ENCODE measurements at regions not wholly inside any gene's neighbourhood (a gene's known extent, or its start where the extent isn't known, plus 50 kb on each side); places are given as distances from the start of the nearest gene placed in this dataset.

- no peak for DNase-seq (ENCODE audit: low spot score)
Measured at GRCh38 chr16:86632206-86632605, 53.9 kb downstream of the FOXL1 start.

GRCh38 chr16:86632944-86633343 lies 54.6 kb downstream of the FOXL1 start:
- DNase-seq (ENCODE audit: low spot score): no peak

GRCh38 chr16:86634292-86634691 lies 55.9 kb downstream of the FOXL1 start:
- peak; percentile 47 for DNase-seq (ENCODE audit: low spot score)

GRCh38 chr16:86635176-86635876 lies 57.0 kb downstream of the FOXL1 start:
- DNase-seq (ENCODE audit: low spot score): no peak

- no peak for DNase-seq (ENCODE audit: low spot score)
Measured at GRCh38 chr16:86635926-86636325, 57.6 kb downstream of the FOXL1 start.

GRCh38 chr16:86637744-86638143 lies 59.4 kb downstream of the FOXL1 start:
- no peak for DNase-seq (ENCODE audit: low spot score)

- DNase-seq (ENCODE audit: low spot score): no peak
Measured at GRCh38 chr16:86638642-86639041, 60.3 kb downstream of the FOXL1 start.

- no peak for DNase-seq (ENCODE audit: low spot score)
Measured at GRCh38 chr16:86639354-86639753, 61.0 kb downstream of the FOXL1 start.

- DNase-seq (ENCODE audit: low spot score): no peak
Measured at GRCh38 chr16:86640265-86640843, 62.0 kb downstream of the FOXL1 start.

- DNase-seq (ENCODE audit: low spot score): no peak
Measured at GRCh38 chr16:86642087-86642486, 63.7 kb downstream of the FOXL1 start.

- DNase-seq (ENCODE audit: low spot score): no peak
Measured at GRCh38 chr16:86643671-86644070, 65.3 kb downstream of the FOXL1 start.

- no peak for DNase-seq (ENCODE audit: low spot score)
Measured at GRCh38 chr16:86647561-86647960, 69.2 kb downstream of the FOXL1 start.

GRCh38 chr16:86649875-86650274 lies 71.5 kb downstream of the FOXL1 start:
- DNase-seq (ENCODE audit: low spot score): no peak

GRCh38 chr16:86651013-86651627 lies 72.8 kb downstream of the FOXL1 start:
- no peak for DNase-seq (ENCODE audit: low spot score)

GRCh38 chr16:86651823-86652222 lies 73.5 kb downstream of the FOXL1 start:
- DNase-seq (ENCODE audit: low spot score): no peak

- no peak for DNase-seq (ENCODE audit: low spot score)
Measured at GRCh38 chr16:86653285-86654006, 75.1 kb downstream of the FOXL1 start.

- DNase-seq (ENCODE audit: low spot score): no peak
Measured at GRCh38 chr16:86657972-86658371, 79.6 kb downstream of the FOXL1 start.

- no peak for DNase-seq (ENCODE audit: low spot score)
Measured at GRCh38 chr16:86660623-86661022, 82.3 kb downstream of the FOXL1 start.

GRCh38 chr16:86661706-86662105 lies 83.4 kb downstream of the FOXL1 start:
- no peak for DNase-seq (ENCODE audit: low spot score)

GRCh38 chr16:86662195-86662594 lies 83.8 kb downstream of the FOXL1 start:
- no peak for DNase-seq (ENCODE audit: low spot score)

GRCh38 chr16:86662740-86663139 lies 84.4 kb downstream of the FOXL1 start:
- no peak for DNase-seq (ENCODE audit: low spot score)

- no peak for DNase-seq (ENCODE audit: low spot score)
Measured at GRCh38 chr16:86663685-86664521, 85.6 kb downstream of the FOXL1 start.

Data from AG08396 (cell line).